SK-N-SH treated with all-trans-retinoic acid at 6 μM for 48 hours (cell line): ENCODE measurements at regions not wholly inside any gene's neighbourhood (a gene's known extent, or its start where the extent isn't known, plus 50 kb on each side); places are given as distances from the start of the nearest gene placed in this dataset.

Experiments
- ATAC-seq: fragments of 200-7000 bp; cut with Tn5 transposase; 3 replicates; pipeline ENCODE4 v1.9.1; 2020; ENCODE audit warnings: mild to moderate bottlenecking, moderate library complexity
- ARNTL ChIP-seq: fragments of 450-650 bp; formaldehyde crosslinking; IDR thresholded peaks from 2 replicates; pipeline ENCODE4 v1.5.0; 2020; ENCODE audit warnings: low read depth, mild to moderate bottlenecking, moderate library complexity, borderline replicate concordance
- BACH2 ChIP-seq: fragments of 250-450 bp; sonication (Bioruptor Pico); IDR thresholded peaks from 2 replicates; pipeline ENCODE4 v1.9.0; 2021; ENCODE audit warnings: mild to moderate bottlenecking, borderline replicate concordance
- CSDC2 ChIP-seq: fragments of 250-450 bp; sonication (Bioruptor Pico); IDR thresholded peaks from 2 replicates; pipeline ENCODE4 v1.5.0; 2020; ENCODE audit warnings: mild to moderate bottlenecking, moderate library complexity
- ESRRG ChIP-seq: fragments of 250-450 bp; sonication (Bioruptor Pico); IDR thresholded peaks from 2 replicates; pipeline ENCODE4 v1.6.1; 2021; ENCODE audit warnings: mild to moderate bottlenecking
- GLIS3 ChIP-seq: fragments of 250-450 bp; sonication (Bioruptor Pico); IDR thresholded peaks from 2 replicates; pipeline ENCODE4 v1.5.0; 2020; ENCODE audit warnings: mild to moderate bottlenecking, moderate library complexity
- ISL1 ChIP-seq: fragments of 250-450 bp; sonication (Bioruptor Pico); IDR thresholded peaks from 2 replicates; pipeline ENCODE4 v2.1.2; 2022; ENCODE audit warnings: mild to moderate bottlenecking, moderate library complexity
- OSR1 ChIP-seq: fragments of 250-450 bp; sonication (Bioruptor Pico); IDR thresholded peaks from 2 replicates; pipeline ENCODE4 v1.8.0; 2022; ENCODE audit warnings: moderate library complexity, mild to moderate bottlenecking, inconsistent platforms
- PPARA ChIP-seq: fragments of 250-450 bp; sonication (Bioruptor Pico); IDR thresholded peaks from 2 replicates; pipeline ENCODE4 v1.5.0; 2020; ENCODE audit warnings: mild to moderate bottlenecking, borderline replicate concordance
- RARB ChIP-seq: fragments of 250-450 bp; sonication (Bioruptor Pico); IDR thresholded peaks from 2 replicates; pipeline ENCODE4 v1.8.0; 2021; ENCODE audit warnings: mild to moderate bottlenecking, moderate library complexity
- SNAI2 ChIP-seq: fragments of 250-450 bp; sonication (Bioruptor Pico); IDR thresholded peaks from 2 replicates; pipeline ENCODE4 v1.5.0; 2020; ENCODE audit warnings: mild to moderate bottlenecking, moderate library complexity
- TCF4 ChIP-seq: fragments of 250-450 bp; sonication (Bioruptor Pico); IDR thresholded peaks from 2 replicates; pipeline ENCODE4 v1.8.0; 2021; ENCODE audit warnings: mild to moderate bottlenecking, moderate library complexity, borderline replicate concordance
- TOX ChIP-seq: fragments of 250-450 bp; sonication (Bioruptor Pico); IDR thresholded peaks from 2 replicates; pipeline ENCODE4 v1.8.0; 2021; ENCODE audit warnings: mild to moderate bottlenecking, moderate library complexity, borderline replicate concordance
- ZC3H10 ChIP-seq: fragments of 250-450 bp; sonication (Bioruptor Pico); IDR thresholded peaks from 2 replicates; pipeline ENCODE4 v1.5.1; 2021; ENCODE audit warnings: mild to moderate bottlenecking, moderate library complexity
- ZFP30 ChIP-seq: fragments of 450-650 bp; formaldehyde crosslinking; IDR thresholded peaks from 2 replicates; pipeline ENCODE4 v1.5.0; 2022; ENCODE audit warnings: mild to moderate bottlenecking, moderate library complexity
- ZNF565 ChIP-seq: fragments of 450-650 bp; formaldehyde crosslinking; conservative IDR thresholded peaks from 2 replicates; pipeline ENCODE4 v1.5.0; 2020; ENCODE audit warnings: low read depth, mild to moderate bottlenecking, moderate library complexity
- ZNF70 ChIP-seq: fragments of 450-650 bp; formaldehyde crosslinking; IDR thresholded peaks from 2 replicates; pipeline ENCODE4 v1.5.0; 2020; ENCODE audit warnings: mild to moderate bottlenecking, moderate library complexity
- ZNF8 ChIP-seq: fragments of 450-650 bp; formaldehyde crosslinking; IDR thresholded peaks from 2 replicates; pipeline ENCODE4 v1.5.0; 2020; ENCODE audit warnings: mild to moderate bottlenecking, moderate library complexity
- TF ChIP-seq, protein P1 (sequence below): fragments of 250-450 bp; sonication (Bioruptor Pico); IDR thresholded peaks from 2 replicates; pipeline ENCODE4 v1.5.1; 2020; ENCODE audit warnings: low read depth, mild to moderate bottlenecking, moderate library complexity
- TF ChIP-seq, protein P2 (sequence below): fragments of 250-450 bp; sonication (Bioruptor Pico); IDR thresholded peaks from 2 replicates; pipeline ENCODE4 v1.8.0; 2020; ENCODE audit warnings: mild to moderate bottlenecking, moderate library complexity, borderline replicate concordance
- TF ChIP-seq, protein P3 (sequence below): fragments of 250-450 bp; sonication (Bioruptor Pico); IDR thresholded peaks from 2 replicates; pipeline ENCODE4 v1.5.0; 2020; ENCODE audit warnings: mild to moderate bottlenecking, moderate library complexity
- TF ChIP-seq, protein P4 (sequence below): fragments of 250-450 bp; sonication (Bioruptor Pico); IDR thresholded peaks from 2 replicates; pipeline ENCODE4 v1.5.1; 2021; ENCODE audit warnings: mild to moderate bottlenecking, moderate library complexity
- TF ChIP-seq, protein P5 (sequence below): fragments of 250-450 bp; sonication (Bioruptor Pico); IDR thresholded peaks from 2 replicates; pipeline ENCODE4 v1.8.0; 2021; ENCODE audit warnings: low read depth, mild to moderate bottlenecking, moderate library complexity, borderline replicate concordance

DNA sequence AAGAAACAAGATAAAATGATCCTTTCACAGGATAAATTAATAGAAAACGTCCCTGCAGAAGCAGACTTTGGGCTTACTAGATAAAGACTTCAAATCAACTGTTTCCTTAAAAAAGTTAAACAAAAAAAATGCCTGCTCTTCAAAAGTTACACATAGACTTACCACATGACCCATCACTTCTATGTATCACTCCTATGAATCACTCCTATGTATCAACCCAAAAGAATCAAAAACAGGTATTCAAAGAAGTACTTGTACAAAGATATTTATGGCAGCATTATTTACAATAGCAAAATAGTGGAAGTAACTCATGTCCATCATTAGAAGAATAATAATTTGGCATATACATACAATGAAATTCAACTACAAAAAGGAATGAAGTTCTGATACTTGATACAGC is 56.3 kb upstream of the PRDM9 start:
- ATAC-seq = no peak
- TF ChIP-seq ZNF70 (CRISPR knock-in tag) (no peak), ZNF8 (CRISPR knock-in tag) (no peak), RARB (CRISPR knock-in tag) (no peak), OSR1 (CRISPR knock-in tag) (no peak), TOX (CRISPR knock-in tag) (no peak), CSDC2 (no peak), ISL1 (CRISPR knock-in tag) (no peak), SNAI2 (CRISPR knock-in tag) (no peak), TCF4 (CRISPR knock-in tag) (no peak), BACH2 (CRISPR knock-in tag) (no peak), ZNF565 (CRISPR knock-in tag) (no peak), ARNTL (CRISPR knock-in tag) (no peak), GLIS3 (CRISPR knock-in tag) (no peak), ESRRG (no peak), PPARA (CRISPR knock-in tag) (no peak), ZC3H10 (CRISPR knock-in tag) (no peak)
- TF ChIP-seq, protein P1, sequence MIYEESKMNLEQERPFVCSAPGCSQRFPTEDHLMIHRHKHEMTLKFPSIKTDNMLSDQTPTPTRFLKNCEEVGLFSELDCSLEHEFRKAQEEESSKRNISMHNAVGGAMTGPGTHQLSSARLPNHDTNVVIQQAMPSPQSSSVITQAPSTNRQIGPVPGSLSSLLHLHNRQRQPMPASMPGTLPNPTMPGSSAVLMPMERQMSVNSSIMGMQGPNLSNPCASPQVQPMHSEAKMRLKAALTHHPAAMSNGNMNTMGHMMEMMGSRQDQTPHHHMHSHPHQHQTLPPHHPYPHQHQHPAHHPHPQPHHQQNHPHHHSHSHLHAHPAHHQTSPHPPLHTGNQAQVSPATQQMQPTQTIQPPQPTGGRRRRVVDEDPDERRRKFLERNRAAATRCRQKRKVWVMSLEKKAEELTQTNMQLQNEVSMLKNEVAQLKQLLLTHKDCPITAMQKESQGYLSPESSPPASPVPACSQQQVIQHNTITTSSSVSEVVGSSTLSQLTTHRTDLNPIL = no peak
- TF ChIP-seq, protein P2, sequence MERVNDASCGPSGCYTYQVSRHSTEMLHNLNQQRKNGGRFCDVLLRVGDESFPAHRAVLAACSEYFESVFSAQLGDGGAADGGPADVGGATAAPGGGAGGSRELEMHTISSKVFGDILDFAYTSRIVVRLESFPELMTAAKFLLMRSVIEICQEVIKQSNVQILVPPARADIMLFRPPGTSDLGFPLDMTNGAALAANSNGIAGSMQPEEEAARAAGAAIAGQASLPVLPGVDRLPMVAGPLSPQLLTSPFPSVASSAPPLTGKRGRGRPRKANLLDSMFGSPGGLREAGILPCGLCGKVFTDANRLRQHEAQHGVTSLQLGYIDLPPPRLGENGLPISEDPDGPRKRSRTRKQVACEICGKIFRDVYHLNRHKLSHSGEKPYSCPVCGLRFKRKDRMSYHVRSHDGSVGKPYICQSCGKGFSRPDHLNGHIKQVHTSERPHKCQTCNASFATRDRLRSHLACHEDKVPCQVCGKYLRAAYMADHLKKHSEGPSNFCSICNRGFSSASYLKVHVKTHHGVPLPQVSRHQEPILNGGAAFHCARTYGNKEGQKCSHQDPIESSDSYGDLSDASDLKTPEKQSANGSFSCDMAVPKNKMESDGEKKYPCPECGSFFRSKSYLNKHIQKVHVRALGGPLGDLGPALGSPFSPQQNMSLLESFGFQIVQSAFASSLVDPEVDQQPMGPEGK (CRISPR knock-in tag) = no peak
- TF ChIP-seq, protein P3, sequence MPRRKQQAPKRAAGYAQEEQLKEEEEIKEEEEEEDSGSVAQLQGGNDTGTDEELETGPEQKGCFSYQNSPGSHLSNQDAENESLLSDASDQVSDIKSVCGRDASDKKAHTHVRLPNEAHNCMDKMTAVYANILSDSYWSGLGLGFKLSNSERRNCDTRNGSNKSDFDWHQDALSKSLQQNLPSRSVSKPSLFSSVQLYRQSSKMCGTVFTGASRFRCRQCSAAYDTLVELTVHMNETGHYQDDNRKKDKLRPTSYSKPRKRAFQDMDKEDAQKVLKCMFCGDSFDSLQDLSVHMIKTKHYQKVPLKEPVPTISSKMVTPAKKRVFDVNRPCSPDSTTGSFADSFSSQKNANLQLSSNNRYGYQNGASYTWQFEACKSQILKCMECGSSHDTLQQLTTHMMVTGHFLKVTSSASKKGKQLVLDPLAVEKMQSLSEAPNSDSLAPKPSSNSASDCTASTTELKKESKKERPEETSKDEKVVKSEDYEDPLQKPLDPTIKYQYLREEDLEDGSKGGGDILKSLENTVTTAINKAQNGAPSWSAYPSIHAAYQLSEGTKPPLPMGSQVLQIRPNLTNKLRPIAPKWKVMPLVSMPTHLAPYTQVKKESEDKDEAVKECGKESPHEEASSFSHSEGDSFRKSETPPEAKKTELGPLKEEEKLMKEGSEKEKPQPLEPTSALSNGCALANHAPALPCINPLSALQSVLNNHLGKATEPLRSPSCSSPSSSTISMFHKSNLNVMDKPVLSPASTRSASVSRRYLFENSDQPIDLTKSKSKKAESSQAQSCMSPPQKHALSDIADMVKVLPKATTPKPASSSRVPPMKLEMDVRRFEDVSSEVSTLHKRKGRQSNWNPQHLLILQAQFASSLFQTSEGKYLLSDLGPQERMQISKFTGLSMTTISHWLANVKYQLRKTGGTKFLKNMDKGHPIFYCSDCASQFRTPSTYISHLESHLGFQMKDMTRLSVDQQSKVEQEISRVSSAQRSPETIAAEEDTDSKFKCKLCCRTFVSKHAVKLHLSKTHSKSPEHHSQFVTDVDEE (CRISPR knock-in tag) = no peak
- TF ChIP-seq, protein P4, sequence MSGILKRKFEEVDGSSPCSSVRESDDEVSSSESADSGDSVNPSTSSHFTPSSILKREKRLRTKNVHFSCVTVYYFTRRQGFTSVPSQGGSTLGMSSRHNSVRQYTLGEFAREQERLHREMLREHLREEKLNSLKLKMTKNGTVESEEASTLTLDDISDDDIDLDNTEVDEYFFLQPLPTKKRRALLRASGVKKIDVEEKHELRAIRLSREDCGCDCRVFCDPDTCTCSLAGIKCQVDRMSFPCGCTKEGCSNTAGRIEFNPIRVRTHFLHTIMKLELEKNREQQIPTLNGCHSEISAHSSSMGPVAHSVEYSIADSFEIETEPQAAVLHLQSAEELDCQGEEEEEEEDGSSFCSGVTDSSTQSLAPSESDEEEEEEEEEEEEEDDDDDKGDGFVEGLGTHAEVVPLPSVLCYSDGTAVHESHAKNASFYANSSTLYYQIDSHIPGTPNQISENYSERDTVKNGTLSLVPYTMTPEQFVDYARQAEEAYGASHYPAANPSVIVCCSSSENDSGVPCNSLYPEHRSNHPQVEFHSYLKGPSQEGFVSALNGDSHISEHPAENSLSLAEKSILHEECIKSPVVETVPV (CRISPR knock-in tag) = no peak

DNA sequence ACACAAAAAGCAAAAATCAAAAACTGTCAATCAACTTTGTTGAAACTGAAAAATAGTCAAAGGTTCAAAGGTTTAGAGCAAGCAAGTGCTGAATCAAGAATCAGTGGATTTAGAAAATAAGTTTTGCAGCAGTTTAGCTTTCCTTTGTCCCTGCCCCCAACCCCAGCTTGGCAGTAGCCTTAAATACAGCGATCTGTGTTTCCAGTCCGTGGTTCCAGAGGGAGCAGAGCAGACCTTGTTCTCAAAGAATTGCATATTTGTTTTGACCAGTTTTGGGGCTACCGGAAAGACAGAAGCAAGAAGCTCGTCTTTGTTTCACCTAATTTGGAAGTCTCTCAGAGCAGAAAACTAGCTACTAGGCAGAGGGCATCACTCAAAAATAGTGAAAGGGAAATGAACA is 57.2 kb upstream of the PRDM9 start:
- no peak for ATAC-seq
- no peak for TF ChIP-seq CSDC2
- TF ChIP-seq, protein P1 = no peak
- TF ChIP-seq ZNF565 (CRISPR knock-in tag) = no peak
- no peak for TF ChIP-seq ZNF70 (CRISPR knock-in tag)
- TF ChIP-seq ESRRG = no peak
- no peak for TF ChIP-seq TCF4 (CRISPR knock-in tag)
- TF ChIP-seq, protein P2 (CRISPR knock-in tag) = no peak
- TF ChIP-seq PPARA (CRISPR knock-in tag) = no peak
- TF ChIP-seq ARNTL (CRISPR knock-in tag) = no peak
- no peak for TF ChIP-seq TOX (CRISPR knock-in tag)
- TF ChIP-seq ZNF8 (CRISPR knock-in tag) = no peak
- TF ChIP-seq BACH2 (CRISPR knock-in tag) = no peak
- TF ChIP-seq GLIS3 (CRISPR knock-in tag) = no peak
- TF ChIP-seq SNAI2 (CRISPR knock-in tag) = no peak
- TF ChIP-seq, protein P5, sequence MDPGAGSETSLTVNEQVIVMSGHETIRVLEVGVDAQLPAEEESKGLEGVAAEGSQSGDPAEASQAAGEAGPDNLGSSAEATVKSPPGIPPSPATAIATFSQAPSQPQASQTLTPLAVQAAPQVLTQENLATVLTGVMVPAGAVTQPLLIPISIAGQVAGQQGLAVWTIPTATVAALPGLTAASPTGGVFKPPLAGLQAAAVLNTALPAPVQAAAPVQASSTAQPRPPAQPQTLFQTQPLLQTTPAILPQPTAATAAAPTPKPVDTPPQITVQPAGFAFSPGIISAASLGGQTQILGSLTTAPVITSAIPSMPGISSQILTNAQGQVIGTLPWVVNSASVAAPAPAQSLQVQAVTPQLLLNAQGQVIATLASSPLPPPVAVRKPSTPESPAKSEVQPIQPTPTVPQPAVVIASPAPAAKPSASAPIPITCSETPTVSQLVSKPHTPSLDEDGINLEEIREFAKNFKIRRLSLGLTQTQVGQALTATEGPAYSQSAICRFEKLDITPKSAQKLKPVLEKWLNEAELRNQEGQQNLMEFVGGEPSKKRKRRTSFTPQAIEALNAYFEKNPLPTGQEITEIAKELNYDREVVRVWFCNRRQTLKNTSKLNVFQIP = no peak
- TF ChIP-seq ZC3H10 (CRISPR knock-in tag) = no peak
- TF ChIP-seq, protein P3 (CRISPR knock-in tag) = no peak
- no peak for TF ChIP-seq ZFP30
- TF ChIP-seq ISL1 (CRISPR knock-in tag) = no peak
- no peak for TF ChIP-seq RARB (CRISPR knock-in tag)
